Activated CD4-positive, alpha-beta T cell treated with anti-CD3 and anti-CD28 coated beads, Interleukin-2, amount 10 ng/mL, durations not matched to agents 24 days and 14 days (primary cell): ENCODE measurements at regions not wholly inside any gene's neighbourhood (a gene's known extent, or its start where the extent isn't known, plus 50 kb on each side); places are given as distances from the start of the nearest gene placed in this dataset.
"Not testable (repeated sequence)": the region's sequence is repeated elsewhere in the genome, so short reads cannot be mapped to it uniquely, and the experiment has no call there.

ENCODE experiments used
- DNase-seq: peaks from one replicate; pipeline ENCODE4 v3.0.0; 2022
- H3K27ac Mint-ChIP-seq: one replicate; pipeline ENCODE4 v1.8.0; 2022; ENCODE audit warnings: mild to moderate bottlenecking, mixed read lengths
- H3K27me3 Mint-ChIP-seq: one replicate; pipeline ENCODE4 v1.8.0; 2022; ENCODE audit warnings: mixed read lengths
- H3K36me3 Mint-ChIP-seq: one replicate; pipeline ENCODE4 v1.8.0; 2022; ENCODE audit warnings: low read depth, mild to moderate bottlenecking, mixed read lengths
- H3K4me1 Mint-ChIP-seq: one replicate; pipeline ENCODE4 v1.8.0; 2021; ENCODE audit warnings: mixed read lengths
- H3K4me3 Mint-ChIP-seq: one replicate; pipeline ENCODE4 v1.8.0; 2022; ENCODE audit warnings: mild to moderate bottlenecking, moderate library complexity, mixed read lengths
- H3K9me3 Mint-ChIP-seq: one replicate; pipeline ENCODE4 v1.8.0; 2021; ENCODE audit warnings: mixed read lengths
- intact Hi-C: fragments of 100-400 bp; cut with micrococcal nuclease; formaldehyde crosslinking; loops from one replicate; pipeline ENCODE4 v1.15.1; 2023

GRCh38 chr10:33867199-33867789 is 532.8 kb upstream of the NRP1 start:
- H3K36me3 Mint-ChIP-seq, H3K4me3 Mint-ChIP-seq, H3K27ac Mint-ChIP-seq, DNase-seq, intact Hi-C loops, H3K9me3 Mint-ChIP-seq, H3K27me3 Mint-ChIP-seq, H3K4me1 Mint-ChIP-seq: not testable (repeated sequence)

DNA sequence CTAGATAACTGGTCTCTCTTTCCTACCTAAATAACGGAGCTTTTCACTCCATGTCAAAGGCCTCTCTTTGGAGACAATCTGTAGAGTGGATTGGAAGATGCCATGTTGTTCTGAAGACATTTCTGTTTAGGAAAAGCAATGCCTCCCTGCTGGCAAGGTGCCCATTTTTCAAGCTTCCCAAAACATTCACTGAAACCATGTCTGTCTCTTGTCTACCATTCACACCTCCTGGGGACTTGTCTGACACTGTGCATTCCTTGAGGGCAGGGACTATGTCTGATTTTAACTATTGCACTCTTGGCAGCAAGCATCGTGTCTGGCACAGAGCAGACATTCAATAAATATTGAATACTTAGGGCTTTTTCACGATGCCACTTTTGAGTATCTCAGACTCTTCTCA is 528.9 kb upstream of the NRP1 start:
- DNase-seq: no peak
- Mint-ChIP-seq H3K27ac (no peak overlapping the region), H3K36me3 (no peaks in the 10 kb centered on the region), H3K4me3 (no peak overlapping the region), H3K9me3 (no peaks in the 10 kb centered on the region), H3K27me3 (peaks cover 2% of the 10 kb centered on the region), H3K4me1 (no peaks in the 10 kb centered on the region)
- intact Hi-C loops: no loop called here

GRCh38 chr10:33862536-33863105 is 528.2 kb upstream of the NRP1 start:
- H3K27me3 Mint-ChIP-seq: peaks cover 2% of the 10 kb centered on the region
- H3K36me3 Mint-ChIP-seq: no peaks in the 10 kb centered on the region
- no peak for DNase-seq
- H3K4me1 Mint-ChIP-seq: no peaks in the 10 kb centered on the region
- no peak overlapping the region for H3K27ac Mint-ChIP-seq
- H3K4me3 Mint-ChIP-seq: no peak overlapping the region
- intact Hi-C loops: no loop called here
- no peaks in the 10 kb centered on the region for H3K9me3 Mint-ChIP-seq

- Mint-ChIP-seq H3K4me1 (no peaks in the 10 kb centered on the region), H3K27ac (no peak overlapping the region)
- intact Hi-C loops: no loop called here
These were observed 527.4 kb upstream of the NRP1 start for GRCh38 chr10:33861833-33862232.

GRCh38 chr10:33861016-33861704 is 526.7 kb upstream of the NRP1 start:
- DNase-seq: no peak
- Mint-ChIP-seq H3K4me1 (no peaks in the 10 kb centered on the region), H3K27ac (no peak overlapping the region), H3K4me3 (no peak overlapping the region), H3K9me3 (no peaks in the 10 kb centered on the region), H3K36me3 (no peaks in the 10 kb centered on the region), H3K27me3 (peaks cover 2% of the 10 kb centered on the region)
- intact Hi-C loops: no loop called here

More at GRCh38 chr10:33861833-33862232, 527.4 kb upstream of the NRP1 start:
- no peaks in the 10 kb centered on the region for H3K9me3 Mint-ChIP-seq
- H3K4me3 Mint-ChIP-seq: no peak overlapping the region
- no peak for DNase-seq
- H3K36me3 Mint-ChIP-seq: no peaks in the 10 kb centered on the region
- peaks cover 2% of the 10 kb centered on the region for H3K27me3 Mint-ChIP-seq

DNA sequence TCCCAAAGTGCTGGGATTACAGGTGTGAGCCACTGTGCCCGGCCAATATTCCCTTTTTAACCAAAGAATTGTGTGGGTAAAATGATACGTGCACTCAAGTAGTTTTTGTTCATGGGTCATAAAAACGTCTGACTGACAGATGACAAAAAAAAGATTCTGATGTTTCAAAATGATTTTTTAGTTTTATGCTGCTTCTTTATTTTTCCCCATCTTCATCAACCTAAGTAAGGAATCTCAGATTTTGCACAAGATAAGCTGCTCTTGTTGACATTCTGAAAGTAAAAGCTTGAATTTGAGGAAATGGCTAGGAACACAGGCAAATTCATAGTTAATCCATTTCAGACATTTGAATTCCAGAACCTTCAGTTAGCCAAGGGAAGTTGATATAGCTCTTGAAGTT is 526.1 kb upstream of the NRP1 start:
- no peaks in the 10 kb centered on the region for H3K9me3 Mint-ChIP-seq
- no peak for DNase-seq
- H3K27me3 Mint-ChIP-seq: peaks cover 2% of the 10 kb centered on the region
- no peaks in the 10 kb centered on the region for H3K4me1 Mint-ChIP-seq
- intact Hi-C loops: no loop called here
- H3K27ac Mint-ChIP-seq: no peak overlapping the region
- H3K36me3 Mint-ChIP-seq: no peaks in the 10 kb centered on the region
- H3K4me3 Mint-ChIP-seq: no peak overlapping the region

DNA sequence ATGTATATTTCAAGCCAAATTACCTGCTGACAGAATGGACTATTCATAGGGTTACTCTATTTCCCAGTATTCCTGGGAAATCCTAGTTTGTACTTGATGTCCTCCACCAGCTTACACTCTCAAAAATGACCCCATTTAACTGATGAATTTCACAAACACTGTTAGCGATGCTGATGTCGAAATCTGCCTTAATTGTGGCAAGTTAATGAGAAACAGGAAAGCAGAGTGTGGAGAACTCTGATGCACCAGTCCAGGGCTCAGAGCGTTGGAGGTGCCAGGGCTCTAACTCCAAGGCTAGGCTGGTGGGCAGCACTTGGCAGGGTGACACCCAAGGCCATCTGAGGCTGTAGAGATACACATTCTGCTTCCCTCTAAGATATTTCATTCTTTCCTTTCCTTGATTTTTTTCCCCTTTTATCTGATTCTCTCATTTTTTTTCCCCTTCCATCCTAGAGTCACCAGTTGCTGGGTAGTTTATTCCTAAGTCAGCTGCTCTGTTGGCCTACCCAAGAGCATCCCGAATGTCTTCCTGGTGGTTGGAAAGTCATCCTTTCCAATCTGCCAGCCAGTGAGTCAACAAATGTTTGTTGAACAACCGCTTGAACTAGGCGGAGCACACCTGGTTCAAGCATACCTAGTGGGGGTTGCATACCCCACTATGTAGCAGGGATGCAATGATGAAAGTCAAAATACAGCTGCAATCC is 525.0 kb upstream of the NRP1 start:
- H3K36me3 Mint-ChIP-seq: no peaks in the 10 kb centered on the region
- H3K27ac Mint-ChIP-seq: no peak overlapping the region
- DNase-seq: no peak
- intact Hi-C loops: no loop called here
- H3K4me3 Mint-ChIP-seq: no peak overlapping the region
- H3K27me3 Mint-ChIP-seq: peaks cover 2% of the 10 kb centered on the region
- H3K4me1 Mint-ChIP-seq: no peaks in the 10 kb centered on the region
- no peaks in the 10 kb centered on the region for H3K9me3 Mint-ChIP-seq

DNA sequence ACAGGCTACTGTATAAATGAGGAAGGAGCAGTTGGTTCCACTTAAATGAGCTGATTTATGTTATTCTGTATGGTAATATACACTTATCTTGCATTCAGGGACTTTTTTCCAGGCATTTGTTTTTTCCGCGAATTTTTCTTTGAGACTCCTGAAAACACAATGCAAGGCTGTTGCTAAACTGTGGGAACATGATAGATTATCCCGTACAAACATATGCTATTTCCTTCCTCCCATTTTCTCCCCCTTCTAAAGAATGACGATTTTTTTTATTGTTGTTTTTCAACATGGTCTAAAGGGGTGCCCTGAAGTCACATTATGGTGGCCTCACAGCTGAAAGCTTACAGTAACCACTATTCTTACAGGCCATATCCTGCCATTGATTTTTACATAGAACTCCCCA is 523.9 kb upstream of the NRP1 start:
- intact Hi-C loops: no loop called here

GRCh38 chr10:33853221-33853620 is 518.8 kb upstream of the NRP1 start:
- H3K4me3 Mint-ChIP-seq, intact Hi-C loops, H3K27me3 Mint-ChIP-seq, H3K9me3 Mint-ChIP-seq, H3K27ac Mint-ChIP-seq, H3K36me3 Mint-ChIP-seq, H3K4me1 Mint-ChIP-seq, DNase-seq: not testable (repeated sequence)

More for the DNA sequence above, 523.9 kb upstream of the NRP1 start:
- no peaks in the 10 kb centered on the region for H3K4me1 Mint-ChIP-seq
- H3K27me3 Mint-ChIP-seq: peaks cover 2% of the 10 kb centered on the region
- no peaks in the 10 kb centered on the region for H3K9me3 Mint-ChIP-seq
- H3K27ac Mint-ChIP-seq: no peak overlapping the region
- no peaks in the 10 kb centered on the region for H3K36me3 Mint-ChIP-seq
- DNase-seq: no peak
- no peak overlapping the region for H3K4me3 Mint-ChIP-seq

- Mint-ChIP-seq H3K4me1 (no peaks in the 10 kb centered on the region), H3K27ac (no peak overlapping the region), H3K9me3 (peaks cover 14% of the 10 kb centered on the region), H3K4me3 (no peak overlapping the region), H3K36me3 (no peaks in the 10 kb centered on the region), H3K27me3 (no peaks in the 10 kb centered on the region)
- intact Hi-C loops: no loop called here
- no peak for DNase-seq
These were observed 508.9 kb upstream of the NRP1 start for GRCh38 chr10:33843379-33843778.

- H3K4me1 Mint-ChIP-seq: no peaks in the 10 kb centered on the region
- H3K27ac Mint-ChIP-seq: no peak overlapping the region
- H3K4me3 Mint-ChIP-seq: no peak overlapping the region
- no peaks in the 10 kb centered on the region for H3K36me3 Mint-ChIP-seq
- intact Hi-C loops: no loop called here
- DNase-seq: no peak
- peaks cover 11% of the 10 kb centered on the region for H3K9me3 Mint-ChIP-seq
- no peaks in the 10 kb centered on the region for H3K27me3 Mint-ChIP-seq
These were observed 507.2 kb upstream of the NRP1 start for GRCh38 chr10:33841678-33842077.

- no peaks in the 10 kb centered on the region for H3K36me3 Mint-ChIP-seq
- no peaks in the 10 kb centered on the region for H3K27me3 Mint-ChIP-seq
- no peak overlapping the region for H3K27ac Mint-ChIP-seq
- peaks cover 4% of the 10 kb centered on the region for H3K9me3 Mint-ChIP-seq
- intact Hi-C loops: no loop called here
- H3K4me1 Mint-ChIP-seq: no peaks in the 10 kb centered on the region
- H3K4me3 Mint-ChIP-seq: no peak overlapping the region
- no peak for DNase-seq
These were observed 504.3 kb upstream of the NRP1 start for GRCh38 chr10:33838731-33839130.

DNA sequence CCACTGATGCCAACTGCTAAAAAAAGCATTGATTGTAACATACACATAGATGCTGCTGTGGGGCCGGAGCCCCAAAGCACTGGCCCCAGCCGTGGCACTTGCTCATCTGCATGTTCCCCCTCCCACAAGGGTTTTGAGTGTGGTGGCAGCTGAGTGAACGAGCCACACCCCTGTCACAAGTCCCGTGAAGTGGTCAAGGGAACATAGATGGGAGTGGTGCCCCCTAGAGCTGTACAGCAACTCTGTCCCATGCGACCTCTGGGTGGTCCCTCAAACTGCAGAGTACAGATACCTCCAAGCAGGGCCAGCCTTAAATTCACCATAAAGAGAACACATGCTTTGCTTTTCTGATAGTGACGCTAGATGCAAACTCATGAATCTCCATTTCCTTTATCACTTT is 503.3 kb upstream of the NRP1 start:
- no peak overlapping the region for H3K27ac Mint-ChIP-seq
- H3K9me3 Mint-ChIP-seq: no peaks in the 10 kb centered on the region
- DNase-seq: no peak
- intact Hi-C loops: no loop called here
- H3K4me3 Mint-ChIP-seq: no peak overlapping the region
- H3K4me1 Mint-ChIP-seq: no peaks in the 10 kb centered on the region
- no peaks in the 10 kb centered on the region for H3K36me3 Mint-ChIP-seq
- no peaks in the 10 kb centered on the region for H3K27me3 Mint-ChIP-seq

DNA sequence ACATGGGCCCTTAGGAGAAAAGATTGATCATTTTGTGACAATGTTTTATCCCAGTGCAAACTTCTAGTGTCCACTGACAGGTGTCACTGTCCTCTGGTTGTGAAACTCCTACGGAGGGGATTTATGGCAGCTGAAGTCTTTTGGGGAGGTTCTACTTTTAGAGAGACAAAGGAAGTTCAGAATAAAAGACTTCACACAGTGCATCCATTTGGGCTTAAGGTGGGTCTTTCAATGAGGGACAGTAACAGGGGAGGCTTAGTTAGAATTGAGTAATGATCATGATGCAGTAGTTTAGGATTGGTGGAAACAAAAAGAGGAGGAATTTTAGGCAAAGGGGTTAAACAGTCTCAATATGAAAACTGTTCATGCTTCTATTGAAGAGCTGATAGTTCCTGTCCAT is 501.1 kb upstream of the NRP1 start:
- Mint-ChIP-seq H3K9me3 (no peaks in the 10 kb centered on the region), H3K4me3 (no peak overlapping the region), H3K27me3 (no peaks in the 10 kb centered on the region), H3K27ac (no peak overlapping the region), H3K36me3 (no peaks in the 10 kb centered on the region), H3K4me1 (no peaks in the 10 kb centered on the region)
- intact Hi-C loops: no loop called here
- no peak for DNase-seq
